AG08395 (cell line): ENCODE measurements at regions not wholly inside any gene's neighbourhood (a gene's known extent, or its start where the extent isn't known, plus 50 kb on each side); places are given as distances from the start of the nearest gene placed in this dataset.
A peak's percentile ranks its signal among the peaks of the same experiment; 100 is the strongest.

Source experiments
- DNase-seq: peaks from one replicate; pipeline ENCODE4 v3.0.0; 2012; ENCODE audit warnings: mixed read lengths, low spot score

DNA sequence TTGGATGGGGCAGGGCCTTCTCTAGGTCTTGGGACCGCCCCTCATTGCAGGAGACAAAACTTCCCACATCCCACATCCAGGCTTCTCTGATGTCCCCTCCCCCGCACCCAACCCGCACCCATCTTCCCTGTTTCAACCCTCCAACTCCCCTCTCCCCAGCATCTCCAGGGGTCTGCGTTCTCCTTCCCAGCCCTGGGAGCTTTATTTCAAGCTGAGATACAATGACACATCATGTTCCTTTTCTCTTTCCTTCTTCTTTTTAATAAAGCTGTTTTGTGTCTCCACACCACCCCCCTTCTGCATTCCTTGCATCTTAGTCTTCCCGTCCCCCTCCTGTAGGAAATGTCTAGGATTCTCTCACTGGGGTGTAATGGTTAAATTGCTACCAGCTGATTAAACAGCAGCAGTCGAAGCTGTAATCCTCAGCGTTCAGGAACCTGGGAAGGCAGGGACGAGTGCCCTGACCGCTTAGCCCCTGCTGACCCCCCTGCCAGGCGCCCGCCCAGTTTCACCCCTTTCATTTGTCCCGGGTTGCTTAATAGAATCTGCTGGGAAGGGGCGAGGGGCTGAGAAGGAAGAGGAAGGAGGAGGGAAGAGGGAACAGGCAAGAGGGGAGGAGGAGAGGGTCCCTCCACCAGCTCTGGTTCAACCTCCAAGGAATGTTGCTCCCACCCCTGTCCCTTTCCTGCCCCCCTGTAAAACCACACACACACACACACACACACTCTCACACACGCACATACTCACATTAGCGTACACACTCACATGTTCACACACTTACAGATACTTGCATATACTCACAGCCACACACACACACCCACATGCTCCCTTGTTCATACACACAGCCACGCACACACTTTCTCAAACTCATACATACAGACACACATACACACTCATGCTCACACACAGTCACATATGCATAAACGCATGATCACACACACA, 104.5 kb upstream of the MED13L start:
- peak; percentile 94 for DNase-seq

DNA sequence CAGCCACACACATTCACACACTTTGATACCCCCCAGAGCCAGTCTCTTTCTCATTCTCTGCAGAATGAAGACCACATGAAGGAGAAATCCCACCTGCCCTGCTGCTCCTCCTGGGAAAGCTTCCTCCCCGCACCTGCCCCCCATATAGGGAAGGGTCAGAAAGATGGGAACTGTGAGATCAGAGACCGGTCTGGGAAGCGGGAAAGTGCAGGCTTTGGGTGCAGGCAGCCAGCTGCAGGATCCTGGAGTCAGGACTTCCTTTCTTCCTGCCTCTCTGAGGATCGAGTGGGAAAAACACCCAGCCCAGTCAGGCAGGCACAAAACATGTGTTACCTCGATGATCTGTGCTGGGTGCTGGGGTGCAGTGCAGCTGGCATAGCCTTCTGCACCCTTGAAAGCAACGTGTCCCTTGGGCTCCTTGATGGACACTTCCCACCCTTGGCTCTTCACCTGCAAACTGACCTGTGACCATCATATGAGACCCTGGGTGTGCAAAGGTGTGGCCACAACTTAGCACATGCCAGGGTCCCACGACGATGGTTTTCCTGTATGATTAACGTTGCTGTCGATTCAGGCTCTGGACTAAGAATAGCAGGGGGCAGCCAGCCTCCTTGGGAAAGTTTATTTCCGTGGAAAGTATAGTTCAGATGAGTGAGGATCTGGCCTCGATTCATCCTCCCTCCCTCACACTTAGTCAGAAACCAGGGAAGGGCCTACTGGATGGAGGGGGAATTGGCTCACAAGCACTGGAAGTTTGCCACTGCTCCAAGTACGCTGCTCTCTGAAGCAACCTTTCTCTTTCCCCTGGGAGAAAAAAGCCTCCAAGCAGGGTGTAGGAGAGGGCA, 105.4 kb upstream of the MED13L start:
- peak; percentile 94 for DNase-seq

DNA sequence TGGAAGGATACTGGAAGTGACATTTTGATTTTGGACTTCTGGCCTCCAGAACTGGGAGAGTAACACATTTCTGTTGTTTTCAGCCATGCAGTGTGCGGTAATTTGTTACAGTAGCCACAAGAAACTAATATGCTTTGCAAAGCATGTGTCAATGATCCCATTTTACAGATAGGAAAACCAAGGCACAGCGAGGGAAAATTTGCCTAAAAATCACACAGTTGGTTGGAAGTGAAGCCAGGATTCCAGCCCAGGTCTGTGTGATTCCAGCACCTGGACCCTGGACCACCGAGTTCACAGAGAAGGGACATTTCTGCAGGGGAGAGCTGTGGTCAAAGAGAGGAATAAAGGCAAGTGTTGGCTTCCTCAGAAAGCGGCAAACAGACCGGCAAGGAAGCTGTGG, 106.7 kb upstream of the MED13L start:
- no peak for DNase-seq

DNA sequence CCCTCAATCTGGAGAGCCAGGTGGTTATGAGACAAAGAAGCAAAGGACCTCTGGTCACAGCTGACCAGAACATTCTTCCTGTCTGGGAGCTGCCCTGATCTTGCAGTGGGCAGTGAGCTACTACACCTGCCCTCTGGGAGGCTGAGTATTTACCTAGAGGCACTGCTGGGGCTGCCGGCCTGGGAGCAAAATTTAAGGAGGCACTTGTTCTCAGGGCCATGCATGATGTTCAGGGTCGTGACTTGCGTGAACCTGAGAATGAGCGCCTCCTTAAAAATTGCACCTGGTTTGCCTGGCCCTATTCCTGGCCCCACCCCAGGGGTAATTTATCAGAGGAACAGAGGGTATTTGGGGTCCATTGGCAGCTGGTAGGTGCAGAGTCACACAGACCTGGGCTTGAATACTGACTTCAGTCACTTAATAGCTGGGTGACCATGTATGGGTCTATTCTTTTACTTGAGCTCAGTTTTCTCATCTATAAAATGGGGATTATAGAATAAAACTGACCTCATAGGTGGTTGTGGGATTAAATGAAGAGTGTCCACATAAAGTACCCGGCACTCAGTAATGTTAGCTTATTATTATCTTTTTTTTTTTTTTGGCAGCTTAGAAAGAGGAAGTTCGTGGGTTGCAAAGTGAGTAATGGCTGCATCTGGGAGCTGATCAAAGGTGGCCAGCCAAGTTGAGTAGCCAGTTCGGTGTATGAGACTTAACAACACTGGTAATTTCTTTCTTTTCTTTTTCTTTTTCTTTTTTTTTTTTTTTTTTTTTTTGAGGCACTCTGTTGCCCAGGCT, 107.4 kb upstream of the MED13L start:
- DNase-seq, result no peak

DNA sequence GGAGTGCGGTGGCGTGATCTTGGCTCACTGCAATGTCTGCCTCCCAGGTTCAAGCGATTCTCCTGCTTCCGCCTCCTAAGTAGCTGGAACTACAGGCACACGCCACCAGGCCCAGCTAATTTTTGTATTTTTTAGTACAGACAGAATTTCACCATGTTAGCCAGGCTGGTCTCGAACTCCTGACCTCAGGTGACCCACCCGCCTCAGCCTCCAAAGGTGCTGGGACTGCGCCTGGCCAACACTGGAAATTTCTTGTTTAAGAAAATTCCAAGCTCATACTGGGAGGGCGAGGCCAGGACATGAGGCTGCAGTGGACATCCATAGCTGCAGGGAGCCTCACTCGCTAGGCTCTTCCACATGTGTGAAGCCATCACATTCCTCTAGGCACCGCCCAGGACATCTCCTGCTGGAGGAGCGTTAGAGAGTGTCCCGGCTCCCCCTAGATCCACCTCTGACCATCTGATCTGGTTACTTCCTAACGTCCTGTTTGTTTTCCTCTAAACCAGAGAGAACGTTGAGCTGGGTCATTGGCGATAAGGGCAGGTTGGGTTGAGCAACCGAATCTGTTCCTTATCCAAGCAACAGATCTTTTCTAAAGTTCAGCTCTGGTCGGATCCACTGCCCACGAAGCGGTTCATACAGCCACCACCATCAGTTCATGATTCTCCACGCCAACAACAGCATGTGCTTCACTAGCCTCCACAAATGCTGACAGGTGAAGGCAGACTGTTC, 108.2 kb upstream of the MED13L start:
- no peak for DNase-seq

DNA sequence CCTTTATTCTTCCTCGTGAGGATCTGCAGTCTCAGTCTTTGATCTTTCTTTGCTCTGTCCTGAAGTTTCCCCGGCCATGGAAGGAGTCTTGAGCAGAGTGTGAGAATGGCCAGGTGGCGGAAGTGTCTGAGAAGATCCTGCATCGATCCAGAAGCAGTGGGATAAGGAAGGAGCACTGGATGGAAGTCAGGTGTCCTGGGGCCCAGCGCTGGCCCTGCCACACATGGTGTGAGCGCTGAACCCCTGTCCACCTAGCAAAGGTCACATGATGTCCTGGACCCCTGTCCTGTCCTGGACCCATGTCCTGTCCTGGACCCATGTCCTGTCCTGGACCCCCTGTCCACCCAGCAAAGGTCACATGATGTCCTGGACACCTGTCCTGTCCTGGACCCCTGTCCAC, 111.8 kb upstream of the MED13L start:
- DNase-seq, result no peak

DNA sequence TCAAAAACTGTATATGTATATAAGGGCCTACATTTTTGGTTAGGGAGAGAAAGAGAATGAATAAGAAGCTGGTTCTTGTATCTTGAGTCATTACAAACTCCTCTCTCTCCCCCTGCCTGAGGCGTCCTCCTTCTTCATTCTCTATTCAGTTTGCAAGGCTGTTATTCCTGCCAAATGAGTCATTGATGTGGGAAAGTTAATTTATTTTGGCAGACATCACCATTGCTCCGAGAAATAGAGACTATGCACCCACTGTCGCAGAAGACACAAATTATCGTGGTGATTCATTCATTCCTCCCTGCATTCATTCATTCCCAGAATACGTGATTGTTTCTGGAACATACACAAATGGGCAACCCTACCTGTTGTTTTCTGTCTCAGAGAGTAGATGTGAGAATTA, 112.5 kb upstream of the MED13L start:
- DNase-seq, result peak; percentile 92

DNA sequence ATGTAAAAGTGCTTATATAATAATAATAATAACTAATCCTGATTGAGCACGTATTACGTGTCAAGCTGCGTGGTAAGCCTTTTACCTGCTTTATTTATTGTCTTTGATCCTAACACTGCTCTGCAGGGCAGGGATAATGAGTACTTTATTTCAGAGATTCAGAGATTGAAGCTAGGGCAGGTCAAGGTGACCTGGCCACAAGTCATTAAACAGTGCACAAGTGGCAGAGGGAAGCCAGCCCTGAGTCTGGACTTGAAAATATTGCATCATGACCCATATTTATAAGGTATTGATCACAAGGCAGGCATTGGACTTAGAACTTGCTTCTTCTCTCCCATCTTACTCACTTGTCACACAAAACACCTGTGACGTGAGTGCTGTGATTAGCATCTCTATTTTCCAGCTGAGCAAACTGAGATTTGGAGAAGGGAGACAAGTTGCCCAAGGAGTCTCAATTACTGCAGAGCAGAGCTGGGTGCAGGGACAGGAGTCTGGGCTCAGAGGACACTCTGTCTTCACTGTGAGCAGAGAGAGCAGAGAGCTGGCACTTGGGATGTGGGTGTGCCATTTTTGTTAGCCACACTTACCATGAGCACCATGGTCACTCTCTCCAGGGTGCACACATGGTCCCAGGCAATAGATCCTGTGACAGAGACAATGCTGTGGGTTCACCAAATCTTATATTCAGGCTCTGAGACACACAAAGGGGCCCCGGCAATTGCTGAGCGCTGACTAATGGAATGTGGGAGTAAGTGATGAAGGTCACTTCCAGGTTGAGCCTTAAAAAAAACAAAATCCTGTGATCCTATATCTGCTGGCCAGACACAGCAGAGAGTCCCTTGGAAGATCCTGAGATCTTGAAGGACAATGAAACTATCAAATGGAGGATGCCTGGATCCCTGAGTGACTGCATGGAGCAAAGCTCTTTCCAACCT, 113.2 kb upstream of the MED13L start:
- DNase-seq, result no peak

DNA sequence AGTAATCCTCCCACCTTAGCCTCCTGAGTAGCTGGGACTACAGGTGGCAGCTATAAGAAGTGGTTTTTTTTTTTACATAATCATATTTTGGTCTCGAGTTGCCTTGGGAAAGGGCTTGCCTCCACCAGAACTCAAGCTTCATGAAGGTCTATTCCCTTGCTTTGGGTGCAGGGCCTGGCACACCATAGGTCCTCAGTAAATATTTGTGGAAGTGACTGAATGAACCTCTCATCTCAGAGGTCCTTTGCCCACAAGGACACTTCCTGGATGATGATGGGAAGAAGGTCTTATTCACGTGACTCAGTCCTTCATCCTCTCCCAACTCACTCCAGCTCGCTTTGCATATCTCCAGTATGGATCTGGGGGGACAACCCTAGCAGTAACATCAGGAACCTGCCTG, 114.0 kb upstream of the MED13L start:
- no peak for DNase-seq

DNA sequence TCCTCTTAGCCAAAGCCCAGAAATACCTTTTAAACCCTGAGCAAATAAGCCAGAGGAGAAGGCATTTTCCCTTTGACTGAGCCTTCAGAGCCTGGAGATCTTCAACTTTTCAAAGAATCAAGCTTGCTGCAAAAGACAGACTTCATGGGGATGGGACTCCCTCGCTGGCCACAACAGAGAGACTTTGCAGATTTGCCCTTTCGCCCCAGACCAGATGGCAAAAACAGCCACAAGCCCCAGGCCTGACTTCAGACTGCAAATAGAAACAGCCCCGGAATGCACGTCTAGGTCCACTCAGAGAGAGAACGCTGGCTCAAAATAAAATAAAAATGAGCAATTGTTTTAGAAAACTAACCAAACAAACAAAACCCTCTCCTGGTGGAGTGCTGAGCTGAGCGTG, 114.6 kb upstream of the MED13L start:
- DNase-seq, result no peak

DNA sequence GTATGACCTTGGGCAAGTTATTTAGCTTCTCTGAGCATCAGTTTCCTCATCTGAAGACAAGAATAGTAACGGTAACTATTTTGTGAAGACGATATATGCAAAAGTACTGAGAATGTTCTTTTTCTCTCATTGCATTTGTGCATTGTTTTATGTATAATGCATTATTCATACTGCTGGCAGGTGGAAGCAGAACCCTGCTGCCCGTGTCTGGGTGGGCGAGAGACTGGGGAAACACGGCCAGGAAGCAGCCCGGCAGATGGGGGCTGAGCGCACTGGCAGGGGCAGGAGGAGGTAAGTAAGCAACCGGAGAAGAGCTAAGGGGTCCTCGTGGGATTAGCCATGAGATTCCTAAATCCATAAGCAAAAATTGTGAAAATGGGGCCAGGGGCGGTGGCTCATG, 115.8 kb upstream of the MED13L start:
- DNase-seq, result no peak

DNA sequence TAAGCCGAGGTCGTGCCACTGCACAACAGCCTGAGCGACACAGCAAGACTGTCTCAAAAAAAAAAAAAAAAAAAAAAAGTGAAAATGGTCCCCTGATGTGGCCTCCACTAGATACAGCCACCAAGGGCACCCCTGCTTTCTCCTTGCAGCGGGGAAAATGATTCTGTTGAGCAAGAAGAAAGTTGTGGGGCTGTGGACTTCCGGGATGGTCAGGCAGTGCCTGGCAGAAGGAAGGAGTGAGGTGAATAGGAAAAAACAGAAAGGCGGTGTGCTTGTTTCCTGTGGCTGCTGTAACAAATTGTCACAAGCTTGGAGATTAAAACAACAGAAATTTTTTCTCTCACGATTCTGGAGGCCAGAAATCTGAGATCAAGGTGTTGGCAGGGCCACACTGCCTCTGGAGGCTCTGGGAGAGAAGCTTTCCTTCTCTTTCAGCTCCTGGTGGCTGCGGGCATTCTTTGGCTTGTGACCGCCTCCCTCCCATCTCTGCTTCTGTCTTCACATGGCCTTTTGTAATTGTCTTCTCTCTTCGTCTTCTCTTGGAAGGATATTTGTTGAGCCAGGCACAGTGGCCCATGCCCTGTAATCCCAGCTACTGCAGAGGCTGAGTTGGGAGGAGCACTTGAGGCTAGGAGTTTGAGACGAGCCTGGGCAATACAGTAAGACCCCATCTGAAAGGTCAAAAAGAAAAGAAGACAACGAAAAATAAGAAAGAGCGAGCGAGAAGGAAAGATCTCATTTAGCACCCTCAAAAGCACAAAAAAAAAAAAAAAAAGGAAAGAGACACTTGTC, 116.6 kb upstream of the MED13L start:
- DNase-seq, result no peak

DNA sequence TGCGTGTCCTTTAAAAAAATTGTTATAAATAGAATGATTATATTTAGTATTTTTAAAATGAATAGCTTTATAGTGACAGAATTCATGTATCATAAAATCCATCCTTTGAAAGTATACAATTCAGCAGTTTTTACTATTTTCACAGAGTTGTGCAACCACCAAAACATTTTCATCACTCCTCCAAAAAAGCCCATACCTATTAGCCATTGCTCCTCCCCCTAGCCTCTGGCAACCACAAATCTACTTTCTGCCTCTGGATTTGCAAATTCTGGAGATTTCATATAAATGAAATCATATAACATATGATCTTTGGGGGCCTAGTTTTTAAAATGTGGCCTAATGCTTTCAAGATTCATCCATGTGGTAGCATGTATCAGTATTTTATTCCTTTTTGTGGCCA, 117.9 kb upstream of the MED13L start:
- no peak for DNase-seq

DNA sequence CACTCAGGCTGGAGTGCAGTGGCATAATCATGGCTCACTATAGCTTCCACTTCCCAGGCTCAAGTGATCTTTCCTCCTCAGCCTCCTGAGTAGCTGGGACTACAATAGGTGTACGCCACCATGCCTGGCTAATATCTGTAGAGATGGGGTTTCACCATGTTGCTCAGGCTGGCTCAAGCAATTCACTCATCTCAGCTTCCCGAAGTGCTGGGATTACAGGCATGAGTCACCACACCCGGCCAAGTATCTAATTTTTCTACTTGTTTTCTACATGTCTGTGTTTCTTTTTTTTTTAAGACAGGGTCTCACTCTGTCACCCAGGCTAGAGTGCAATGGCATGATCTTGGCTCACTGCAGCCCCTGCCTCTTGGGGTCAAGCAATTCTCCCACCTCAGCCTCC, 119.7 kb upstream of the MED13L start:
- DNase-seq, result no peak

DNA sequence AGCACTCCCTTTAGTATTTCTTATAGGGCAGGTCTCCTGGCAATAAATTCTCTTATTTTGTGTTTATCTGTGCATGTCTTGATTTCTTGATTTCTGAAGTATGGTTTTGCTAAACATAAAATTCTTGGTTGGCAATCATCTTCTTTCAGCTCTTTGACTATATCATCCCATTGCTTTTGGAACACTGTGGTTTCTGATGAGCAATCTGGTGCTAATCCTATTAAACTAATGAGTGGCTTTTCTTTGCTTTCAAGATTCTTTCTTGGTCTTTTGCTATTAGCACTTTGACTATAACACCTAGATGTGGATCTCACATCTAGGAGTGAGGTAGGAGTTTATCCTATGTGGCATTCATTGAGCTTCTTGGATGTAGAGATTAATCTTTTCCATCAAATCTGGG, 120.7 kb upstream of the MED13L start:
- no peak for DNase-seq

DNA sequence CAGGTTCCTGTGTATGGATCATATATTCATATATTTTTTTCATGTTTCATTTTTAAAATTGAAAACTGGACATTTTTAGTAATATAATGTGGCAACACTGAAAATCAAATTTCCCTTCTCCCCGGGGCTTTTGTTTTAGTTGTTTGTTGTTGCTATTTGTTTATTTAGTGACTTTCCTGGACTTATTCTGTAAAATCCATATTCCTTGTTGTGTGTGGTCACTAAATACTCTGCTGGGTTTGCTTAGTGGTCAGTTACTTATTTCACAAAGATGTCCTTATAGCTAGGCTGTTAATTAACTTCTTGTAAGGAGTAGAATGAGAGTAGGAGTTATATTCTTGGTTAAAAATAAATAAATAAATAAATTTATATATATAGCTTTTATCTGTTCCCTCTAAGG, 121.6 kb upstream of the MED13L start:
- DNase-seq, result no peak

DNA sequence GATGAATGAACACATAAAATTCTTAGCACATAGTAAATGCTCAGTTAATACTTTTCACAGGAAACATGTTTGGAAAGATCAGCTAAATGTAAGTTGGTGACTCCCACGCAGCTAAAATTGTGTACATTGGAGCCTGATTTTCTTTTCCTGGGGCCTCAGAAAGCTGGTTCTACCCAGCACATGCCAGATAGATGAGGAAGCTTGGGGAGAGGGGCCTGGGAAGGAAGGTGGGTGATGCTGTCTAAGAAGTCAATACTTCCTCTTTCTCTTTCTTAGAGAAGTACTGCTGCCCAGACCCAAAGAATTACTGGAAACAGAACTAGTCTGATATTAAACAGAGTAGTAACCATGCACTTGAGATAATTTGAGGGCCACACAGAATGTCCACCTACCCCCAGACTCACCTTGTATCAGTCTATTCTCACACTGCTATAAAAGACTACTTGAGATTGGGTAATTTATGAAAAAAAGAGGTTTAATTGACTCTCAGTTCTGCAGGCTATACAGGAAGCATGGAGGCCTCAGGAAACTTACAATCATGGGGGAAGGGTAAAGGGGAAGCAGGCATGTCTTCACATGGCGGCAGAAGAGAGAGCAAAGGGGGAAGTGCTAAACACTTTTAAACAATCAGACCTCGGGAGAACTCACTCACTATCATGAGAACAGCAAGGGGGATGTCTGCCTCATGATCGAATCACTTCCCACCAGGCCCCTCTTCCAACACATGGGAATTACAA, 123.3 kb upstream of the MED13L start:
- DNase-seq, result no peak

DNA sequence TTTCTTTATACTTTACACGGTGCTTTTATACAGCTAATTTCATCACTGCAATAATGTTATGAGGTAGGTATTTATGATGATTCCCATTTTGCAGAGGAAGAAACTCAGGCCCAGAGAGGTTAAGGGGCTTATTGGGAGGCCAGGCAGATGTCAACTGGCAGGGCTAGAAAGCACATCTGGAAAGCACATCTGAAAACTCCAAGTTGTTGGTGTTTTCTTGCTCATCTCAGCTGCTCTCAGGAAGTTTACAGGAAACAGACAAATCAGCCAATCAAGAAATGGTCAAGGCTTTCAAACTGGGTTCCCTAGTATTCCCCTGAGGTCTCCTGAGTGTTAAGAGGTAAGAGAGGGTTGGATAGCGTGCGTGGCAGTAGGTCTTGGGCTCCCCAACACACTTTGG, 124.1 kb upstream of the MED13L start:
- DNase-seq, result no peak
